LNCAP (cell line): ENCODE measurements at regions not wholly inside any gene's neighbourhood (a gene's known extent, or its start where the extent isn't known, plus 50 kb on each side); places are given as distances from the start of the nearest gene placed in this dataset.

ENCODE experiments used
- TF ChIP-seq, protein P1 (sequence below): fragments of 450-650 bp; IDR thresholded peaks from 2 replicates; pipeline ENCODE4 v1.5.1; 2017; ENCODE audit warnings: mild to moderate bottlenecking

DNA sequence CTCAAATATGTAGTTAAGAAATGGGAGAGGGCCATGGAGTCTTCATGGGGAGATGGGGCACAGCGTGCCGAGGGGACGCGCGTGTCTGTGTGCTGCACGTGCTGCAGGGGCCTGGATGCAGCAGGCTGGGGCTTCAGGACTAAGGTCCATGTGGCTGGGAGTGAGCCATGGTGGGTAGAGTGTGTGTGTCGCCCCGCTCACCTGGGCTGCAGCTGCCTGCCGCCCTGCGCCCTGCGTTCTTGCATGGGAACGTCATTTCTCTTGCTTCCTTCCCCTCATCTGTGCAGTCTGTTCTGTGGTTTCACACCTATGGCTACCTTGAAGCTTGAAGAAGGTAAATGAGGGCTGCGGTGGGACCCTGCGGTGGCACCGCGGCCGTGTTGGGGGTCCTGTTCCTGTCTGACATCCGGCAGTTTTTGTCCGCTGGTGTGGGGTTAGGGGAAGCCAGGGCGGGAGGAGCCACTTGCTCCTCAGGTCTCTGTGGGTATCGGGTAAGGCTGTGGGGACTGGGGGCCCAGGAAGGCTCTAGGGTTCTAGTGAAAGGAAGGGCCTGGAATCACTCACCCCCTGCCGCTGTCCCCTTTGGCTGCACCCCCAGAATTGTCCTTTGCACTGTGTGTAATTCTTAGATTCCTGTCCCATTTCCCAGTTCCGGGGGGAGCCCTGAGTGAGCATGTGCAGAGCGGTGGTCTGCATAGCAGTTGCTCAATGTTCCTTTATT is 54.1 kb upstream of the HS6ST1 start:
- TF ChIP-seq, protein P1, sequence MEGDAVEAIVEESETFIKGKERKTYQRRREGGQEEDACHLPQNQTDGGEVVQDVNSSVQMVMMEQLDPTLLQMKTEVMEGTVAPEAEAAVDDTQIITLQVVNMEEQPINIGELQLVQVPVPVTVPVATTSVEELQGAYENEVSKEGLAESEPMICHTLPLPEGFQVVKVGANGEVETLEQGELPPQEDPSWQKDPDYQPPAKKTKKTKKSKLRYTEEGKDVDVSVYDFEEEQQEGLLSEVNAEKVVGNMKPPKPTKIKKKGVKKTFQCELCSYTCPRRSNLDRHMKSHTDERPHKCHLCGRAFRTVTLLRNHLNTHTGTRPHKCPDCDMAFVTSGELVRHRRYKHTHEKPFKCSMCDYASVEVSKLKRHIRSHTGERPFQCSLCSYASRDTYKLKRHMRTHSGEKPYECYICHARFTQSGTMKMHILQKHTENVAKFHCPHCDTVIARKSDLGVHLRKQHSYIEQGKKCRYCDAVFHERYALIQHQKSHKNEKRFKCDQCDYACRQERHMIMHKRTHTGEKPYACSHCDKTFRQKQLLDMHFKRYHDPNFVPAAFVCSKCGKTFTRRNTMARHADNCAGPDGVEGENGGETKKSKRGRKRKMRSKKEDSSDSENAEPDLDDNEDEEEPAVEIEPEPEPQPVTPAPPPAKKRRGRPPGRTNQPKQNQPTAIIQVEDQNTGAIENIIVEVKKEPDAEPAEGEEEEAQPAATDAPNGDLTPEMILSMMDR, result no peak

DNA sequence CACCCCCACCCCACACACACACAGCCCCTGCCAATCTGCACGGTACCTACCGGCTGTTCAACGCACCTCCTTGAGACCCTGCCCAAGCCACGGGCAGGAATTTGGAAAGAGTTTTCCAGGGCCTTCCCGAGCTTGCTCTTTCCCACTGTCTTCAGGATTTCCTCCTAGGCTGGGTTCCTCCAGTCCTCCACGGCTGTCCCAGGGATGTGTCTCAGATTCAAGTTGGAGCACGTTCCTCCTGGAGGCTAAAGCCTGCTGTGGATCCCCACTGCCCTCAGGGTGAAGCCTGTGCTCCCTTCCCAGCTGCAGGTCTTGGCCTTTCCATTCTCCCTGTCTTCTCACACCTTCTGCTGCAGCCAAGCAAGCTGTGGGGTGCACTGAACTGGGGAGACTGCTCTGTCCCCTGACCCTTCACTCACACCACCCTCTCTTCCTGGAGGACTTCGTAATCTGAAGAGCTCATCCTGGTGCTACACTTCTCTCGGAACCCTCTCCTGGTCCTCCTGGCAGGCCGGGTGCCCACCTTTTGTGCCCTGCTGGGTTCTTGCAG is 54.9 kb upstream of the HS6ST1 start:
- TF ChIP-seq, protein P1, result no peak

DNA sequence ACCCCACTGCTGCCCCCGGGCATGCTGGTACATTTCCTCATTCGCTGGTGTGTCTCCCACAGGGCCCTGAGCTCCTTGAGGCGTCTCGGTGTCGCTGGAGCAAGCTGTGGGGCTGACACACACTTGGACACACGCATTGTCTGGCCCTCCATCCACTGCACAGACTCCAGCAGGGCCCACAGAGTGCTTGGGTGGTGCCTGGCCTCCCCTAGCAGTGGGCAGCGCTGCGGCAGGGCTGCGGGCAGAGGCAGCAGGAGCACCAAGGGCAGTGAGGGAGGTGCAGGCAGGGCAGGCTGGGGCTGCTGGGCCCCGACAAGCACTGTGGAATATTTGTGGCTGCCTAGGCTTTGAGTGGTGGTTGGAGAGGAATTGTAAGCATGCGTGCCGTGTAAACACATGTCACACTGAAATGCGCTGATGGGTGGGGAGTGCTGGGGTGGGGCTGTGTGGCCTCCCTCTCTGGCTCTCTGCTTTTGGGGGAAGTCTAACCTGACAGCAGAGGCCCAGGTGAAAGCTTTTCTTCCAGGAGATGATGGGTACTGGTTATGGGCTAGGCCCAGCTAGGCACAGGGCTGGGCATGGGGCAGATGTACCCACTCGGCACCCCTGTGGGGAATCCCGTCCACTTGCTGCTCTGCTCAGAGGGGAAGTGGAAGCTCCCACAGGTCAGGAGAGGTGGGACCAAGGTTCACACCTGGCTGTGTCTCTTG is 55.5 kb upstream of the HS6ST1 start:
- TF ChIP-seq, protein P1, result no peak

DNA sequence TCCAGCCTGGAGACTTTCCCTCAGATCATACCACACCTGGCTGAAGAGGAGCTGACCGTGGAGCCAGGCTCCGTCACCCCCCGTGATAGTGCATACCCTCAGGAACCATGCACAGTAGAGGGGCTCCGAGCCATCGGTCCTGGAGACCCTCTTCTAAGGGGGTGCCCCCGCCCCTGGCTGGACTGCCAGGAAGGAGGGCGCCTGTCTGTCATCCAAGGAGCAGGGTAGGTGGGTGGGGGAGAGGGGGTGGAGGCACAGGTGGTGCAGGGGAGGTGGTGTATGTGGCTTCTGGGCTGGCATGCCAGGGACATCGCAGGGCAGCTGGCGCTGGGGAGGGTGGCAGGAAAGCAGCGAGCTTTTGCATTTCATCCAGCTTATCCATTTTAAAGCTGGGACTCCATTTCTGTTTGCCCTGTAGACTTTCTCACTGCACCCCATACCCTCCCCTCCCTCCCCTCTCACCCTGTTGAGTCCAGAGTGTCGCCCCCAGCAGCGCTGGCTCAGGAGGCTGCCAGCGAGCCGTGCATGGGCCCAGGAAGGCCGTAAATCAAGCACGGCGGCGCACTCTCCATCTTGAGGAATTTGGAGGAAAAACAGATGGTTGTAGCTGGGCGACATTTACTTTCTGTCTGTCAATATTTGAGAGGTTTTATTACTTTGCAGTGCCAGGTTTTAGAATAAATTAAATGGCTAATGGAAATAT is 56.2 kb upstream of the HS6ST1 start:
- TF ChIP-seq, protein P1, result no peak

DNA sequence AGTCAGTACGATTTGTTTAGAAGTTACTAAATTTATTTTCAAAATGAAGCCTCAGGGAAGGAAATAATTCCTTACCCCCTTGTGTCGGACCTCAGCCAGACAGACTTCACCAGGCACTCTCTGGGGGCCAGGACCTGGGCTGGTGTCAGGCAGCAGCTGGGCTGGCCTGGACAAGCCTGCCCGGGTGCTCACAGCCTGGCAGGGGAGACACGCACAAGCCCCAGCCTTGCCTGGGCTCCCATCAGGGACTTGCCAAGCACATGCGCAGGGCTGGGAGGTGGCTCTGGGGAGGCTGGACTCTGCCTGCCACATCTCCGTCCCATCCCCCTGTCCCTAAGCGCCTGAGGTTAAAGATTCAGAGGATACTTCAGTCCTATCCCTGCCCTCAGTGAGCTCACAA is 56.8 kb upstream of the HS6ST1 start:
- TF ChIP-seq, protein P1, result no peak

DNA sequence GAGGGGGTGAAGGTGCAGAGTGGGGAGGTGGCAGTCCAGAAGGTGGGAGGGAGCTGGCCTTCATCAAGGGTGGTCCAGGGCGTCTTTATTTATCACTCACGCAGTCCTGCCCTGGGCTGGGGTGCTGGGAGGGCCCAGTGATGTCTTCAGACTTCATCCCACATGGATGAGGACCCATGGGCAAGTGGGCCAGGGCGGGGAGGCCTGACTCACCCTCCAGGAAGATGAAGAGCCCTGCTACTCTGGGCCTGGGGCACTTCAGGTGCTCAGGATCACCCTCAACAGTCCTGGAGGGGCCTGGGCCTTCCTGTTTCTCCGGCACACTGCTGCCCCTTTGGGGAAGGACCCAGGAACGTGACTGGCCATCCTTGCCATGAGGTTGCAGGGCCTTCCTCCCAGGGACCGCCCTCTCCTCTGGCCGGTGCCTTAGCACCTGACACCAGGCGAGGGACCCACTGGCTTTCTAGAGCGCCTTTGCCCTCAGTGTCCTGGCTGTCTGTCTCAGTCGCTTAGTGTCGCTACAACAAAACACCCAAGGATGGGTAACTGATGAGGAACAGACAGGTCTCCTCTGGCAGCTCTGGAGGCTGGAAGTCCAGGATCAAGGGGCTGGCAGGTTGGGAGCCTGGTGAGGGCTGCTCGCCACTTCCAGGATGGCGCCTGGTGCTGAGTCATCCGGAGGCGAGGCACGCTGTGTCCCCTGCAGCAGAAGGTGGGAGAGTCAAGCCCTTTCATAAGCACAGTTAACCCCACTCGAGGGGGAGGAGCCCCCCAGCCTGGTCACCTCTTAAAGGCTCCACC is 57.8 kb upstream of the HS6ST1 start:
- TF ChIP-seq, protein P1, result no peak
